Naive thymus-derived CD4-positive, alpha-beta T cell (primary cell): ENCODE measurements at regions not wholly inside any gene's neighbourhood (a gene's known extent, or its start where the extent isn't known, plus 50 kb on each side); places are given as distances from the start of the nearest gene placed in this dataset.

Experiments
- ATAC-seq: fragments of 150-1000 bp; cut with Tn5 transposase; 2 replicates; pipeline ENCODE4 v1.10.0; 2021; ENCODE audit warnings: mild to moderate bottlenecking, moderate library complexity
- CTCF ChIA-PET: fragments of 350-600 bp; sonication (Branson Sonifier 250); formaldehyde crosslinking; loops from one replicate; lab custom pipeline; 2021; ENCODE audit warnings: antibody characterized with exemption; lab: Charles Lee
- POLR2A ChIA-PET: fragments of 350-600 bp; sonication (Branson Sonifier 250); formaldehyde crosslinking; loops from one replicate; lab custom pipeline; 2021; ENCODE audit warnings: antibody characterized with exemption, inconsistent platforms; lab: Charles Lee
- DNase-seq, 9 donors: peaks; one replicate each; pipeline versions ENCODE4 v3.0.0 to v3.0.0-alpha.2; 2020 to 2022; ENCODE audit warnings: mixed read lengths in 1 of 9
- H3K27ac ChIP-seq: one replicate; pipeline ENCODE4 v1.7.0; 2013; ENCODE audit warnings: mild to moderate bottlenecking, low read depth, low read length, moderate library complexity
- H3K27me3 ChIP-seq, 2 donors: one replicate each; pipeline ENCODE4 v1.7.0; 2013; ENCODE audit warnings: low read length in 2 of 2, mild to moderate bottlenecking in 2 of 2, moderate library complexity in 2 of 2; ENCODE audit not compliant: control insufficient read depth in 2 of 2, insufficient read depth in 2 of 2
- H3K36me3 ChIP-seq, 3 experiments: 1 replicate in 2 of 3; 2 replicates in 1 of 3; pipeline ENCODE4 v1.7.0; 2013; ENCODE audit warnings: low read length in 3 of 3, mild to moderate bottlenecking in 3 of 3, moderate library complexity in 1 of 3; ENCODE audit not compliant: insufficient read depth in 3 of 3, control insufficient read depth in 2 of 3
- H3K4me1 ChIP-seq, 2 donors: one replicate each; pipeline ENCODE4 v1.7.0; 2013; ENCODE audit warnings: low read length in 2 of 2, mild to moderate bottlenecking in 2 of 2, moderate library complexity in 1 of 2; ENCODE audit not compliant: control insufficient read depth in 2 of 2, insufficient read depth in 2 of 2
- H3K4me3 ChIP-seq: 2 replicates; pipeline ENCODE4 v1.7.0; 2013; ENCODE audit warnings: mild to moderate bottlenecking, low read length
- H3K9me3 ChIP-seq, 3 experiments: 1 replicate in 2 of 3; 2 replicates in 1 of 3; pipeline ENCODE4 v1.7.0; 2013; ENCODE audit warnings: low read length in 3 of 3; ENCODE audit not compliant: control insufficient read depth in 2 of 3
- H3K27ac Mint-ChIP-seq, 9 donors: one replicate each; pipeline ENCODE4 v1.8.0; 2020 to 2022; ENCODE audit warnings: mixed read lengths in 9 of 9, mild to moderate bottlenecking in 8 of 9, moderate library complexity in 5 of 9, inconsistent platforms in 2 of 9
- H3K27me3 Mint-ChIP-seq, 5 donors: one replicate each; pipeline ENCODE4 v1.8.0; 2021 to 2022; ENCODE audit warnings: mixed read lengths in 5 of 5, mild to moderate bottlenecking in 1 of 5
- H3K36me3 Mint-ChIP-seq, 5 donors: one replicate each; pipeline ENCODE4 v1.8.0; 2020 to 2022; ENCODE audit warnings: mixed read lengths in 5 of 5, mild to moderate bottlenecking in 3 of 5, inconsistent platforms in 1 of 5
- H3K4me1 Mint-ChIP-seq, 7 donors: one replicate each; pipeline ENCODE4 v1.8.0; 2020 to 2022; ENCODE audit warnings: mixed read lengths in 7 of 7, mild to moderate bottlenecking in 3 of 7, inconsistent platforms in 1 of 7
- H3K4me3 Mint-ChIP-seq, 10 donors: one replicate each; pipeline ENCODE4 v1.8.0; 2020 to 2022; ENCODE audit warnings: mild to moderate bottlenecking in 10 of 10, mixed read lengths in 10 of 10, moderate library complexity in 6 of 10, inconsistent platforms in 2 of 10
- H3K9me3 Mint-ChIP-seq, 11 donors: one replicate each; pipeline ENCODE4 v1.8.0; 2020 to 2022; ENCODE audit warnings: mixed read lengths in 11 of 11, mild to moderate bottlenecking in 4 of 11, inconsistent platforms in 1 of 11, moderate library complexity in 1 of 11
- intact Hi-C, 2 donors: fragments of 100-400 bp; cut with micrococcal nuclease; formaldehyde crosslinking; loops; one replicate each; pipeline ENCODE4 v1.15.1; 2023

GRCh38 chr22:48666620-48667019 is 1161.1 kb downstream of the BRD1 start:
- no peak overlapping the region for H3K4me3 ChIP-seq
- H3K27me3 ChIP-seq: no peaks in the 10 kb centered on the region
- Mint-ChIP-seq H3K27me3 (no peaks in the 10 kb centered on the region), H3K4me1 (no peaks in the 10 kb centered on the region), H3K4me3 (no peak overlapping the region), H3K36me3 (peaks cover 0 to 2% (median 0%) of the 10 kb centered on the region in 5 donors), H3K27ac (no peak overlapping the region), H3K9me3 (peaks cover 6 to 32% (median 14%) of the 10 kb centered on the region in 11 donors)
- DNase-seq (no peak), ATAC-seq (no peak)
- ChIA-PET POLR2A (no interaction called here), CTCF (no interaction called here)
- H3K36me3 ChIP-seq: no peaks in the 10 kb centered on the region
- no peak overlapping the region for H3K27ac ChIP-seq
- intact Hi-C loops: no loop called here
- H3K9me3 ChIP-seq: peaks cover 0 to 8% (median 0%) of the 10 kb centered on the region in 3 experiments
- H3K4me1 ChIP-seq: no peaks in the 10 kb centered on the region

GRCh38 chr22:48665311-48665995 is 1162.2 kb downstream of the BRD1 start:
- H3K36me3 Mint-ChIP-seq: peaks cover 0 to 2% (median 0%) of the 10 kb centered on the region in 5 donors
- Histone ChIP-seq H3K27ac (no peak overlapping the region), H3K9me3 (peaks cover 0 to 4% (median 0%) of the 10 kb centered on the region in 3 experiments), H3K27me3 (no peaks in the 10 kb centered on the region), H3K4me3 (no peak overlapping the region), H3K4me1 (no peaks in the 10 kb centered on the region), H3K36me3 (no peaks in the 10 kb centered on the region)
- no peaks in the 10 kb centered on the region for H3K4me1 Mint-ChIP-seq
- H3K4me3 Mint-ChIP-seq: no peak overlapping the region
- H3K27me3 Mint-ChIP-seq: no peaks in the 10 kb centered on the region
- H3K9me3 Mint-ChIP-seq: peaks cover 6 to 27% (median 13%) of the 10 kb centered on the region in 11 donors
- no peak overlapping the region for H3K27ac Mint-ChIP-seq
- ChIA-PET CTCF (interaction anchor here (0.6 kb wide), 1 partner anchor 552 kb away, joined by 4 read pairs; no protein-coding TSS in a partner anchor), POLR2A (no interaction called here)
- intact Hi-C loops: no loop called here
- DNase-seq (no peak), ATAC-seq (no peak)

GRCh38 chr22:48664586-48664985 is 1163.1 kb downstream of the BRD1 start:
- H3K4me3 ChIP-seq: no peak overlapping the region
- CTCF ChIA-PET: no interaction called here
- Mint-ChIP-seq H3K4me1 (no peaks in the 10 kb centered on the region), H3K4me3 (no peak overlapping the region), H3K36me3 (peaks cover 0 to 2% (median 0%) of the 10 kb centered on the region in 5 donors), H3K27me3 (no peaks in the 10 kb centered on the region), H3K27ac (no peak overlapping the region), H3K9me3 (peaks cover 6 to 25% (median 13%) of the 10 kb centered on the region in 11 donors)
- DNase-seq (no peak), ATAC-seq (no peak)
- H3K9me3 ChIP-seq: peaks cover 0 to 4% (median 0%) of the 10 kb centered on the region in 3 experiments
- H3K27ac ChIP-seq: no peak overlapping the region
- POLR2A ChIA-PET: no interaction called here
- H3K4me1 ChIP-seq: no peaks in the 10 kb centered on the region
- no peaks in the 10 kb centered on the region for H3K36me3 ChIP-seq
- intact Hi-C loops: no loop called here
- no peaks in the 10 kb centered on the region for H3K27me3 ChIP-seq

GRCh38 chr22:48663297-48663696 is 1164.4 kb downstream of the BRD1 start:
- ATAC-seq: no peak
- no peak overlapping the region for H3K27ac Mint-ChIP-seq
- CTCF ChIA-PET: no interaction called here
- no peaks in the 10 kb centered on the region for H3K27me3 ChIP-seq
- POLR2A ChIA-PET: no interaction called here
- H3K27me3 Mint-ChIP-seq: peaks cover 0 to 7% (median 0%) of the 10 kb centered on the region in 5 donors
- peaks cover 6 to 25% (median 13%) of the 10 kb centered on the region in 11 donors for H3K9me3 Mint-ChIP-seq
- no peak overlapping the region for H3K4me3 ChIP-seq
- intact Hi-C loops: no loop called here
- H3K4me1 Mint-ChIP-seq: no peaks in the 10 kb centered on the region
- no peaks in the 10 kb centered on the region for H3K4me1 ChIP-seq
- H3K9me3 ChIP-seq: peaks cover 0 to 4% (median 0%) of the 10 kb centered on the region in 3 experiments
- H3K36me3 Mint-ChIP-seq: peaks cover 0 to 2% (median 0%) of the 10 kb centered on the region in 5 donors
- H3K4me3 Mint-ChIP-seq: no peak overlapping the region
- H3K36me3 ChIP-seq: no peaks in the 10 kb centered on the region
- no peak overlapping the region for H3K27ac ChIP-seq
- no peak for DNase-seq

- ATAC-seq: no peak
Observed at GRCh38 chr22:48662476-48663135, 1165.1 kb downstream of the BRD1 start.

GRCh38 chr22:48661984-48662383 is 1165.7 kb downstream of the BRD1 start:
- no peak overlapping the region for H3K27ac Mint-ChIP-seq
- Histone ChIP-seq H3K27ac (no peak overlapping the region), H3K9me3 (peaks cover 0 to 4% (median 0%) of the 10 kb centered on the region in 3 experiments), H3K36me3 (no peaks in the 10 kb centered on the region), H3K4me3 (no peak overlapping the region), H3K27me3 (no peaks in the 10 kb centered on the region), H3K4me1 (no peaks in the 10 kb centered on the region)
- DNase-seq (no peak), ATAC-seq (no peak)
- H3K4me1 Mint-ChIP-seq: no peaks in the 10 kb centered on the region
- ChIA-PET CTCF (no interaction called here), POLR2A (no interaction called here)
- H3K36me3 Mint-ChIP-seq: peaks cover 0 to 2% (median 0%) of the 10 kb centered on the region in 5 donors
- no peak overlapping the region for H3K4me3 Mint-ChIP-seq
- H3K9me3 Mint-ChIP-seq: peaks cover 6 to 25% (median 13%) of the 10 kb centered on the region in 11 donors
- intact Hi-C loops: no loop called here
- H3K27me3 Mint-ChIP-seq: peaks cover 0 to 7% (median 0%) of the 10 kb centered on the region in 5 donors

More at GRCh38 chr22:48662476-48663135, 1165.1 kb downstream of the BRD1 start:
- Histone ChIP-seq H3K36me3 (no peaks in the 10 kb centered on the region), H3K4me1 (no peaks in the 10 kb centered on the region), H3K9me3 (peaks cover 0 to 4% (median 0%) of the 10 kb centered on the region in 3 experiments), H3K4me3 (no peak overlapping the region), H3K27me3 (no peaks in the 10 kb centered on the region), H3K27ac (no peak overlapping the region)
- intact Hi-C loops: no loop called here
- no peak overlapping the region for H3K4me3 Mint-ChIP-seq
- ChIA-PET CTCF (no interaction called here), POLR2A (no interaction called here)
- H3K27me3 Mint-ChIP-seq: peaks cover 0 to 7% (median 0%) of the 10 kb centered on the region in 5 donors
- H3K36me3 Mint-ChIP-seq: peaks cover 0 to 2% (median 0%) of the 10 kb centered on the region in 5 donors
- no peaks in the 10 kb centered on the region for H3K4me1 Mint-ChIP-seq
- H3K27ac Mint-ChIP-seq: no peak overlapping the region
- no peak for DNase-seq
- H3K9me3 Mint-ChIP-seq: peaks cover 6 to 25% (median 13%) of the 10 kb centered on the region in 11 donors
